ENCODE measurements at regions not wholly inside any gene's neighbourhood (a gene's known extent, or its start where the extent isn't known, plus 50 kb on each side); places are given as distances from the start of the nearest gene placed in this dataset.

- TF ChIP-seq CTCF (IDR thresholded peaks at IDR 0.05; ENCODE audit: low read depth, low read length, missing input control) (no peak), TAF1 (conservative IDR thresholded peaks at IDR 0.05) (no peak), RAD21 (IDR thresholded peaks at IDR 0.05) (no peak), SP1 (IDR thresholded peaks at IDR 0.05) (no peak), HNF4A (conservative IDR thresholded peaks at IDR 0.05) (no peak), YY1 (IDR thresholded peaks at IDR 0.05) (no peak), FOXA1 (IDR thresholded peaks at IDR 0.05) (no peak), REST (IDR thresholded peaks at IDR 0.05) (no peak), JUND (IDR thresholded peaks at IDR 0.05) (no peak), GABPA (IDR thresholded peaks at IDR 0.05 in 1 of 2, conservative IDR thresholded peaks at IDR 0.05 in 1 of 2) (no peak), HNF4G (IDR thresholded peaks at IDR 0.05) (no peak)
- TF ChIP-seq, protein P1, sequence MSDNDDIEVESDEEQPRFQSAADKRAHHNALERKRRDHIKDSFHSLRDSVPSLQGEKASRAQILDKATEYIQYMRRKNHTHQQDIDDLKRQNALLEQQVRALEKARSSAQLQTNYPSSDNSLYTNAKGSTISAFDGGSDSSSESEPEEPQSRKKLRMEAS (IDR thresholded peaks at IDR 0.05) = no peak
- TF ChIP-seq, protein P2, sequence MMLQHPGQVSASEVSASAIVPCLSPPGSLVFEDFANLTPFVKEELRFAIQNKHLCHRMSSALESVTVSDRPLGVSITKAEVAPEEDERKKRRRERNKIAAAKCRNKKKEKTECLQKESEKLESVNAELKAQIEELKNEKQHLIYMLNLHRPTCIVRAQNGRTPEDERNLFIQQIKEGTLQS (IDR thresholded peaks at IDR 0.05) = no peak
Measured at GRCh38 chr14:100470523-100470897, 116.7 kb downstream of the BEGAIN start.

Data from liver (tissue), 3 donors.